Liver (tissue), 3 donors: ENCODE measurements at regions not wholly inside any gene's neighbourhood (a gene's known extent, or its start where the extent isn't known, plus 50 kb on each side); places are given as distances from the start of the nearest gene placed in this dataset.

Experiments used
- CTCF ChIP-seq: fragments of 150-350 bp; IDR thresholded peaks from 2 replicates; pipeline ENCODE4 v1.5.1; 2017; ENCODE audit warnings: improper control_type of control experiment, low read depth, low read length; ENCODE audit not compliant: missing input control
- EGR1 ChIP-seq, 2 donors: IDR thresholded peaks; 2 replicates each; pipeline ENCODE4 v1.6.1; 2016 to 2018; ENCODE audit warnings: antibody characterized with exemption in 2 of 2, low read depth in 2 of 2
- FOXA1 ChIP-seq: IDR thresholded peaks from 2 replicates; pipeline ENCODE4 v1.6.1; 2016; ENCODE audit warnings: antibody characterized with exemption
- FOXA2 ChIP-seq: IDR thresholded peaks from 2 replicates; pipeline ENCODE4 v1.6.1; 2016; ENCODE audit warnings: antibody characterized with exemption
- JUND ChIP-seq, 2 donors: IDR thresholded peaks; 2 replicates each; pipeline ENCODE4 v1.6.1; 2016; ENCODE audit warnings: antibody characterized with exemption in 2 of 2
- RAD21 ChIP-seq, 2 donors: IDR thresholded peaks; 2 replicates each; pipeline ENCODE4 v1.6.1; 2016; ENCODE audit warnings: antibody characterized with exemption in 2 of 2, mild to moderate bottlenecking in 2 of 2
- REST ChIP-seq: IDR thresholded peaks from 2 replicates; pipeline ENCODE4 v1.6.1; 2016; ENCODE audit warnings: antibody characterized with exemption, mild to moderate bottlenecking
- RXRA ChIP-seq, 2 donors: IDR thresholded peaks; 2 replicates each; pipeline ENCODE4 v1.6.1; 2017 to 2018; ENCODE audit warnings: antibody characterized with exemption in 2 of 2, mild to moderate bottlenecking in 1 of 2
- SP1 ChIP-seq: IDR thresholded peaks from 2 replicates; pipeline ENCODE4 v1.6.1; 2018; ENCODE audit warnings: antibody characterized with exemption, mild to moderate bottlenecking
- TAF1 ChIP-seq: conservative IDR thresholded peaks from 2 replicates; pipeline ENCODE4 v1.6.1; 2016; ENCODE audit warnings: antibody characterized with exemption, mild to moderate bottlenecking
- YY1 ChIP-seq: IDR thresholded peaks from 2 replicates; pipeline ENCODE4 v1.6.1; 2016; ENCODE audit warnings: antibody characterized with exemption, mild to moderate bottlenecking
- ZBTB33 ChIP-seq: IDR thresholded peaks from 2 replicates; pipeline ENCODE4 v1.6.1; 2016; ENCODE audit warnings: antibody characterized with exemption
- TF ChIP-seq, protein P1 (sequence below): IDR thresholded peaks from 2 replicates; pipeline ENCODE4 v1.6.1; 2016; ENCODE audit warnings: antibody characterized with exemption
- TF ChIP-seq, protein P2 (sequence below): IDR thresholded peaks from 2 replicates; pipeline ENCODE4 v1.6.1; 2016; ENCODE audit warnings: antibody characterized with exemption
- donor health status: healthy.
- donor health status: healthy.

GRCh38 chr1:43019226-43019625, 60.6 kb upstream of the SLC2A1 start:
- TF ChIP-seq CTCF (no peak), YY1 (no peak), REST (no peak), TAF1 (no peak), SP1 (no peak), EGR1 (IDR thresholded peaks at IDR 0.05; ENCODE audit: low read depth in 2 of 2) (no peak), RXRA (IDR thresholded peaks at IDR 0.05) (no peak), JUND (IDR thresholded peaks at IDR 0.05) (no peak), RAD21 (IDR thresholded peaks at IDR 0.05) (no peak), FOXA1 (no peak), FOXA2 (no peak), ZBTB33 (no peak)
- TF ChIP-seq, protein P1, sequence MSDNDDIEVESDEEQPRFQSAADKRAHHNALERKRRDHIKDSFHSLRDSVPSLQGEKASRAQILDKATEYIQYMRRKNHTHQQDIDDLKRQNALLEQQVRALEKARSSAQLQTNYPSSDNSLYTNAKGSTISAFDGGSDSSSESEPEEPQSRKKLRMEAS: no peak
- TF ChIP-seq, protein P2, sequence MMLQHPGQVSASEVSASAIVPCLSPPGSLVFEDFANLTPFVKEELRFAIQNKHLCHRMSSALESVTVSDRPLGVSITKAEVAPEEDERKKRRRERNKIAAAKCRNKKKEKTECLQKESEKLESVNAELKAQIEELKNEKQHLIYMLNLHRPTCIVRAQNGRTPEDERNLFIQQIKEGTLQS: no peak
